HUES64 (cell line): ENCODE measurements at regions not wholly inside any gene's neighbourhood (a gene's known extent, or its start where the extent isn't known, plus 50 kb on each side); places are given as distances from the start of the nearest gene placed in this dataset.

Experiments
- H3K27ac ChIP-seq: 2 replicates; pipeline ENCODE4 v1.7.0; 2013; ENCODE audit warnings: low read depth, low read length, inconsistent platforms
- H3K27me3 ChIP-seq: 2 replicates; pipeline ENCODE4 v1.6.1; 2013; ENCODE audit warnings: mild to moderate bottlenecking, low read length; ENCODE audit not compliant: insufficient read depth
- H3K36me3 ChIP-seq: 2 replicates; pipeline ENCODE4 v1.6.1; 2013; ENCODE audit warnings: mild to moderate bottlenecking, low read length; ENCODE audit not compliant: insufficient read depth
- H3K4me1 ChIP-seq: 2 replicates; pipeline ENCODE4 v1.6.1; 2013; ENCODE audit warnings: mild to moderate bottlenecking, low read length, moderate library complexity; ENCODE audit not compliant: insufficient read depth
- H3K4me3 ChIP-seq: 2 replicates; pipeline ENCODE4 v1.5.1; 2013; ENCODE audit warnings: mild to moderate bottlenecking, low read length, moderate library complexity
- H3K9ac ChIP-seq: 2 replicates; pipeline ENCODE4 v1.6.1; 2013; ENCODE audit warnings: mild to moderate bottlenecking, low read depth, low read length
- H3K9me3 ChIP-seq: 2 replicates; pipeline ENCODE4 v1.6.1; 2013; ENCODE audit warnings: low read depth, low read length; ENCODE audit not compliant: insufficient read depth
- WGBS: fragments of 150-250, 120-280 bp; methylation state at CpG from one replicate; pipeline ENCODE4 v1.1.7; 2013; ENCODE audit warnings: missing lambda C conversion rate; 5-methylcytosine and 5-hydroxymethylcytosine counted together

DNA sequence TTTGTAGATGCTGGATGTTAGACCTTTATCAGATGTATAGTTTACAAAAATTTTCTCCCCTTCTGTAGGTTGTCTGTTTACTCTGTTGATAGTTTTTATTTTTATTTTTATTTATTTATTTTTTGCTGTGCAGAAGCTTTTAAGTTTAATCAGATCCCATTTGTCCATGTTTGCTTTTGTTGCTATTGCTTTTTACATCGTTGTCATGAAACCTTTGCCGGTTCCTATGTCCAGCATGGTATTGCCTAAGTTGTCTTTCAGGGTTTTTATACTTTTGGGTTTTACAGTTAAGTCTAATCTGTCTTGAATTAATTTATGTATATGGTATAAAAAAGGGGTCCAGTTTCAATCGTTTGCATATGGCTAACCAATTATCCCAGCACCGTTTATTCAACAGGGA lies 819.5 kb downstream of the KCNT2 start:
- H3K27ac ChIP-seq, result no peak overlapping the region
- peaks cover 8% of the 10 kb centered on the region for H3K9me3 ChIP-seq
- H3K9ac ChIP-seq, result no peak overlapping the region
- no peaks in the 10 kb centered on the region for H3K4me1 ChIP-seq
- no peaks in the 10 kb centered on the region for H3K27me3 ChIP-seq
- H3K36me3 ChIP-seq, result no peaks in the 10 kb centered on the region
- 98% methylated on average over 4 of the region's 4 CpGs for WGBS
- no peak overlapping the region for H3K4me3 ChIP-seq

GRCh38 chr1:195785830-195786229 lies 822.4 kb downstream of the KCNT2 start:
- H3K9ac ChIP-seq, result no peak overlapping the region
- WGBS, result 90% methylated on average over 1 of the region's 1 CpG
- no peaks in the 10 kb centered on the region for H3K4me1 ChIP-seq

DNA sequence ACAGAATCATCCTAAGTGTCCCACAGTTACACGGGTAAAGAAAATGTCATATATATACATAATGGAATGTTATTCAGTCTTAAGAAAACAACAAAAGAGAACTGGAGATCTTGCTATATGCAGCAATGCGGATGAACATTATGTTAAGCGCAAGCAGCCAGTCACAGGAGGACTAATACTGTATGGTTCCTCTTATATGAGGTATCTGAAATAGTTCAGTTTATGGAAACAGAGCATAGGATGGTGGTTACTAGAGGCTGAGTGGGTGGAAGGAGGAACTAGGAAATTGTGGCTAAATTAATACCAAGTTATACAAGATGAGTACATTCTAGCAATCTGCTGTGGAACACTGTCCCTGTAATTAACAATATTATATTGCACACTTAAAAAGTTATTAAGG lies 834.3 kb downstream of the KCNT2 start:
- 95% methylated on average over 2 of the region's 3 CpGs for WGBS
- H3K36me3 ChIP-seq, result no peaks in the 10 kb centered on the region
- no peaks in the 10 kb centered on the region for H3K27me3 ChIP-seq

More at GRCh38 chr1:195785830-195786229, 822.4 kb downstream of the KCNT2 start:
- Histone ChIP-seq H3K36me3 (no peaks in the 10 kb centered on the region), H3K4me3 (no peak overlapping the region), H3K27me3 (no peaks in the 10 kb centered on the region), H3K27ac (no peak overlapping the region), H3K9me3 (peaks cover 7% of the 10 kb centered on the region; the same call in 1 of the 2 replicates)

GRCh38 chr1:195769461-195769860 lies 838.8 kb downstream of the KCNT2 start:
- H3K9ac ChIP-seq, result no peak overlapping the region
- no peak overlapping the region for H3K4me3 ChIP-seq
- no peaks in the 10 kb centered on the region for H3K4me1 ChIP-seq
- no peaks in the 10 kb centered on the region for H3K27me3 ChIP-seq
- H3K9me3 ChIP-seq, result no peaks in the 10 kb centered on the region
- no peak overlapping the region for H3K27ac ChIP-seq
- H3K36me3 ChIP-seq, result no peaks in the 10 kb centered on the region

More for the DNA sequence above, 834.3 kb downstream of the KCNT2 start:
- no peak overlapping the region for H3K9ac ChIP-seq
- no peaks in the 10 kb centered on the region for H3K4me1 ChIP-seq
- H3K9me3 ChIP-seq, result no peaks in the 10 kb centered on the region
- H3K27ac ChIP-seq, result no peak overlapping the region
- H3K4me3 ChIP-seq, result no peak overlapping the region

DNA sequence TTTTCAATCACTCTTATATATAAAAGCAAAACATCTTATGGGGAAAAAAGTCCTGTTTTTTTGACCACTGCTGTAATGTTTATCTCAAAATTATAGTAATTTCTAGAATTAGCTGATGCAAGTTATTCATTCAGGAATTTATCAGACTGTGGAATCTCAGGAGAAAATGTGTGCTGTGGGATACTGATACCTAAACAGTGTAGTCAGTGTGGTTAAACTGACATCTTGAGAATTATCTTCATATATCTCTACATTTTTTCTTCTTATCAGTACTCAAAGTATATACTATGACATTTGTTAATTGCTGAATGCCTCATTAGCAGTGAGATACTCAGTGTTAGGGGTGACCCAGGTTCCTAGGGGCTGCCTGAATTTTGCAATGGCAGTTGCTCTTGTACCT lies 839.3 kb downstream of the KCNT2 start:
- Histone ChIP-seq H3K4me3 (no peak overlapping the region), H3K27ac (no peak overlapping the region), H3K36me3 (no peaks in the 10 kb centered on the region), H3K9me3 (no peaks in the 10 kb centered on the region), H3K4me1 (no peaks in the 10 kb centered on the region), H3K9ac (no peak overlapping the region), H3K27me3 (no peaks in the 10 kb centered on the region)

DNA sequence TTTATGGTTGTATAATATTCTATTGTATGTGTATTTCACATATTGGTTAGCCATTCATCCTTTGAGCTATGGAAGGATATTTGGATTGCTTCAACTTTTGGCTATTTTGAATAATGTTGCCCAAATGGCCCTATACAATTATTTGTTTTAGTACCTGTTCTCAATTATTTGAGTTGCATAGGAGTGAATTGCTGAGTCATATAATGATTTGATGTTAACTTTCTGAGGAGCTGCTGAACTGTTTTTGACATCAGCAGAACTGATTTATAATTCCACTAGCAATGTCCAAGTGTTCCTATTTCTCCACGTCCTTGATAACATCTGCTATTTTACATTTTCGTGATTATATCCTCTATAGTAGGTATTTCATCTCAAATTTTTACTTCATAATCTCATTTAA lies 839.9 kb downstream of the KCNT2 start:
- H3K4me1 ChIP-seq, result no peaks in the 10 kb centered on the region
- no peaks in the 10 kb centered on the region for H3K36me3 ChIP-seq
- no peak overlapping the region for H3K4me3 ChIP-seq
- H3K9ac ChIP-seq, result no peak overlapping the region
- H3K27me3 ChIP-seq, result no peaks in the 10 kb centered on the region
- WGBS, result 100% methylated on average over 1 of the region's 2 CpGs
- no peak overlapping the region for H3K27ac ChIP-seq
- no peaks in the 10 kb centered on the region for H3K9me3 ChIP-seq

- H3K27me3 ChIP-seq, result no peaks in the 10 kb centered on the region
- H3K27ac ChIP-seq, result no peak overlapping the region
- H3K9me3 ChIP-seq, result no peaks in the 10 kb centered on the region
- H3K36me3 ChIP-seq, result no peaks in the 10 kb centered on the region
- no peaks in the 10 kb centered on the region for H3K4me1 ChIP-seq
- H3K9ac ChIP-seq, result no peak overlapping the region
- no peak overlapping the region for H3K4me3 ChIP-seq
These were observed 841.5 kb downstream of the KCNT2 start for GRCh38 chr1:195766709-195767108.

DNA sequence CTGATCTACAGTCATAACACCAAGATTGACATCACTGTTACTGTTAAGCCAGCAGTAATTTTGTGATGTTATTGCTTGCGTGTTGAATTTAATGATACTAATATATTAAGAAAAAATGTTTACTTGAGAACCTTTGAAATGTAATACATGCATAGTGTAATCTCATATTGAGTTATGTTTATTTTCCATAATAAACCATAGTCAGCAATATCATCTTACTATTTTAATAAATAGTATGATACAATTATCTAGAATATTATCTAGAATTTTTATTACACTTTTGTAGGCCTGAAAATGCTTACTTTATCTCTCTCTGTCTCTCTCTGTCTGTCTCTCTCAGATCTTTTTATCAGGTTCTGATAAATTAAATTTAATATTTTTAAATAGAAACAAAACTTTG lies 843.1 kb downstream of the KCNT2 start:
- WGBS, result no CpG with 5 or more reads among the region's 1 CpG
- Histone ChIP-seq H3K9me3 (no peaks in the 10 kb centered on the region), H3K4me1 (no peaks in the 10 kb centered on the region), H3K27me3 (no peaks in the 10 kb centered on the region), H3K27ac (no peak overlapping the region), H3K9ac (no peak overlapping the region), H3K4me3 (no peak overlapping the region), H3K36me3 (no peaks in the 10 kb centered on the region)

DNA sequence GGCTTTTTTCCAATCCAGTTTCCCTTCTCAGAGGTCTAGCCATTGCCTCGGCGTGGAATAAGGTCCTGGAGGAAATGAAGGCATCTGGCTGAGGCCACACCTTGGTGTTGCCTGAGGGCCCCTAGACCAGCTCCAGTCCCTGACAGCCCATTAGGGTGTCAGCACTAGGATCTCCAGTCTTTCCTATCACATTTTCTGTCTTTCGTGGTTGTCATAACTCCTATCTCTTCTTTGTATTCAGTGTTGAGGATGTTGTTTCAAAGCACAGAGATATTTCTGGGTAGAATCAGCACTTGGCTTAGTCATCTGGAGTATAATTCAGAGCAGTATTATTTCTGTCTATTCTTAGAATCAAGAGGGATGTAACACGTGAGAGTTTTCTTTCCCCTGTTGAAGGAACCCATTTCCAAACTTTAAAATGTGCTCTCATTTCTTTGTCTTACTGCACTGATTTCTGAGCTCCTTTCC lies 844.3 kb downstream of the KCNT2 start:
- no peak overlapping the region for H3K9ac ChIP-seq
- no peak overlapping the region for H3K27ac ChIP-seq
- 89% methylated on average over 4 of the region's 4 CpGs for WGBS
- no peak overlapping the region for H3K4me3 ChIP-seq
- no peaks in the 10 kb centered on the region for H3K36me3 ChIP-seq
- H3K27me3 ChIP-seq, result no peaks in the 10 kb centered on the region
- H3K9me3 ChIP-seq, result no peaks in the 10 kb centered on the region
- H3K4me1 ChIP-seq, result no peaks in the 10 kb centered on the region

DNA sequence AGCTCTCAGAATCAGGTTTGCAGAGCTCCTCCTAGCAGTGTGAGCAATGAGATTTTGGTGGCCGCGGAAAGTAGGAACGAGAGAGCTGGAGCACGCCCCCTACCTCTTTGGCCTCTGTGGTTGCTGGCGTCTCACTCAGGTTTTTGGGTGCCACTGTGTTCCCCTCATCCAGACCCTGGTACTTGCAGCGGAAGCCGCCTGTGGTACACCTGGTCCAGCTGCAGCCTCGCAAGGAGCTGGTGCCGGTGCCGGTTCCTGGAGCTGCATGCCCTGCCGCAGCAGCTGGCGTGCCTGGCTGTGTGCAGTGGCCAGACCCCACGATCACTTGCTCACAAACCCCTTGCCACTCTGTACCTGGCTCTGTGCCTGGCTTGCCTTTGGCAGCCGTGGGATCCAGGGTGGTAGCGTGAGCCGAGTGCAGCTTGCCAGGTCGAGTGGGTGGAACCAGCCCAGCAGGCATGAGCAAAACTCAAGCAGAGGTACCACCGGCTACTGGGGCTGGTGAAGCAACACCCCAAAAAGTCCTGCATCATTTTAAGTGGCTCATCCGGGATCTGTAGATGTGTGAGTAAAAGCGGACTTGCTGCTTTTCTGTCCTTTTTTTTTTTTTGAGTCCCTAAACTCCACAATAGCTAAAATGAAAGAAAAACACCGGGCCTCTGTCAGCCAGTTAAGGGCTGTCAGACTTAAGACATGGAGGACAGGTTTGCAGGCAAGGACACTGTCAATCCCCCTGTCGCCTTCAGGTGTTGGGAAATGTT lies 844.9 kb downstream of the KCNT2 start:
- 95% methylated on average over 22 of the region's 22 CpGs for WGBS
- H3K4me1 ChIP-seq, result no peaks in the 10 kb centered on the region
- no peak overlapping the region for H3K9ac ChIP-seq
- no peak overlapping the region for H3K27ac ChIP-seq
- no peaks in the 10 kb centered on the region for H3K36me3 ChIP-seq
- no peak overlapping the region for H3K4me3 ChIP-seq
- H3K9me3 ChIP-seq, result no peaks in the 10 kb centered on the region
- no peaks in the 10 kb centered on the region for H3K27me3 ChIP-seq

DNA sequence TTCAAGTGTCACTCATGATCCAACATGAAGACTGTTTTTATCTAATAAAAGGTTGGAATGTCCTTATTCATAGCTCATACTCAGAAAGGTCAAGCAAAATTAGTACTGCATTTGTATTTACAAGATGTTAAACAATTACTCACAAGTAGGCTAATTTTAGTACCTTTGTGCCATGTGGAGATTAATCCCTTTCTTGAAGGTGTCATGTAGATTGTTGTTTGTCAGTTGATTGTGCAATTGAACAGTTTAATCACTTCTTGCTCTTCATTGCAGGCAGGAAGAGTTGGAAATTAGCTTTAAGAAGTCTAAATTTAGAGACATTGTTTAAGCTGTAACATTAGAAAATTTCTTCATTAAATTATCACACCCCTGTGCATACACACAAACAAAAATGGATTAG lies 847.1 kb downstream of the KCNT2 start:
- no peak overlapping the region for H3K9ac ChIP-seq
- no peaks in the 10 kb centered on the region for H3K4me1 ChIP-seq
- no peak overlapping the region for H3K27ac ChIP-seq
- no peak overlapping the region for H3K4me3 ChIP-seq
- no peaks in the 10 kb centered on the region for H3K36me3 ChIP-seq
- H3K27me3 ChIP-seq, result no peaks in the 10 kb centered on the region
- H3K9me3 ChIP-seq, result no peaks in the 10 kb centered on the region

DNA sequence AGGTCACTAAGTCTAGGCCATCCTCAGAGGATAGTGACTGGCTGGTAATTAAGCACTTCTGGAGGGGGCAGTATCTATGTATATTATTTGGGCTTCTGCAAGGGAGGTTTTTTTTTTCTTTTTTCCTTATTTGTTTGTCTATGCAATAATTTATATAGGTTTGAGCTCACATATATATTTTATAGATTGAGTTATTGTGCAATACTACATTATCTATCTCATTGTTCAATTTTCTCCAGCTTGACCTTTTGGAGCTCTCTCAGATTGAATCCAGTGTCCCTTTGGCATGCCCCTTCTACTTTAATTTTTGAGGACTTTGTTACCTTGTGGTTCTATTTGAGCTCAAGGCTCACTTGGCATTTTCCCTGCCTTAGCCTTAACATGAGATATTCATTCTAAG lies 852.1 kb downstream of the KCNT2 start:
- H3K9ac ChIP-seq, result no peak overlapping the region
- no peaks in the 10 kb centered on the region for H3K36me3 ChIP-seq
- no peaks in the 10 kb centered on the region for H3K4me1 ChIP-seq
- no peak overlapping the region for H3K4me3 ChIP-seq
- no peak overlapping the region for H3K27ac ChIP-seq
- H3K9me3 ChIP-seq, result no peaks in the 10 kb centered on the region
- no peaks in the 10 kb centered on the region for H3K27me3 ChIP-seq
